ENCODE measurements at regions not wholly inside any gene's neighbourhood (a gene's known extent, or its start where the extent isn't known, plus 50 kb on each side); places are given as distances from the start of the nearest gene placed in this dataset.

- no peak overlapping the region for H3K27ac ChIP-seq (ENCODE audit: low read length)
- no peaks in the 10 kb centered on the region; the same call in 1 of the 2 replicates for H4K20me1 ChIP-seq (ENCODE audit: insufficient read depth, low read length)
- H3K27me3 ChIP-seq (ENCODE audit: low read depth, low read length) = peaks cover 74% of the 10 kb centered on the region
- no peak overlapping the region for H2AFZ ChIP-seq (ENCODE audit: low read depth, low read length)
- H3K4me3 ChIP-seq (ENCODE audit: low read length) = no peak overlapping the region
- H3K79me2 ChIP-seq (ENCODE audit: low read length) = no peaks in the 10 kb centered on the region
- no peaks in the 10 kb centered on the region for H3K4me1 ChIP-seq (ENCODE audit: low read length)
- TF ChIP-seq CTCF (IDR thresholded peaks at IDR 0.05; ENCODE audit: low read depth, low read length) (no peak), EZH2phosphoT487 (IDR thresholded peaks at IDR 0.05; ENCODE audit: low read depth) (no peak)
- H3K9ac ChIP-seq (ENCODE audit: low read length) = no peak overlapping the region
- H3K9me3 ChIP-seq (ENCODE audit: insufficient read depth, low read length) = no peaks in the 10 kb centered on the region
- no peak overlapping the region for H3K4me2 ChIP-seq (ENCODE audit: low read length)
- no peaks in the 10 kb centered on the region for H3K36me3 ChIP-seq (replicated peaks; ENCODE audit: low read depth, low read length)
Measured at GRCh38 chr20:58022711-58023110, 205.7 kb downstream of the ANKRD60 start.

- H2AFZ ChIP-seq (ENCODE audit: low read depth, low read length) = no peak overlapping the region
- no peak overlapping the region for H3K4me3 ChIP-seq (ENCODE audit: low read length)
- no peaks in the 10 kb centered on the region for H3K79me2 ChIP-seq (ENCODE audit: low read length)
- no peaks in the 10 kb centered on the region; the same call in 1 of the 2 replicates for H4K20me1 ChIP-seq (ENCODE audit: insufficient read depth, low read length)
- no peak overlapping the region for H3K27ac ChIP-seq (ENCODE audit: low read length)
- H3K27me3 ChIP-seq (ENCODE audit: low read depth, low read length) = peaks cover 78% of the 10 kb centered on the region
- H3K9ac ChIP-seq (ENCODE audit: low read length) = no peak overlapping the region
- no peaks in the 10 kb centered on the region for H3K9me3 ChIP-seq (ENCODE audit: insufficient read depth, low read length)
- H3K36me3 ChIP-seq (replicated peaks; ENCODE audit: low read depth, low read length) = no peaks in the 10 kb centered on the region
- H3K4me1 ChIP-seq (ENCODE audit: low read length) = no peaks in the 10 kb centered on the region
- TF ChIP-seq CTCF (IDR thresholded peaks at IDR 0.05; ENCODE audit: low read depth, low read length) = no peak
- TF ChIP-seq EZH2phosphoT487 (IDR thresholded peaks at IDR 0.05; ENCODE audit: low read depth) = no peak
- H3K4me2 ChIP-seq (ENCODE audit: low read length) = no peak overlapping the region
Measured at GRCh38 chr20:58021481-58021880, 207.0 kb downstream of the ANKRD60 start.

GRCh38 chr20:58020656-58021454, 207.6 kb downstream of the ANKRD60 start:
- H3K4me3 ChIP-seq (ENCODE audit: low read length) = no peak overlapping the region
- peaks cover 79% of the 10 kb centered on the region for H3K27me3 ChIP-seq (ENCODE audit: low read depth, low read length)
- no peak overlapping the region for H3K9ac ChIP-seq (ENCODE audit: low read length)
- H3K4me1 ChIP-seq (ENCODE audit: low read length) = no peaks in the 10 kb centered on the region
- no peaks in the 10 kb centered on the region for H3K79me2 ChIP-seq (ENCODE audit: low read length)
- TF ChIP-seq CTCF (IDR thresholded peaks at IDR 0.05; ENCODE audit: low read depth, low read length) = no peak
- no peak for TF ChIP-seq EZH2phosphoT487 (IDR thresholded peaks at IDR 0.05; ENCODE audit: low read depth)
- H2AFZ ChIP-seq (ENCODE audit: low read depth, low read length) = no peak overlapping the region
- H4K20me1 ChIP-seq (ENCODE audit: insufficient read depth, low read length) = no peaks in the 10 kb centered on the region; the same call in 1 of the 2 replicates
- H3K4me2 ChIP-seq (ENCODE audit: low read length) = no peak overlapping the region
- no peaks in the 10 kb centered on the region for H3K36me3 ChIP-seq (replicated peaks; ENCODE audit: low read depth, low read length)
- H3K9me3 ChIP-seq (ENCODE audit: insufficient read depth, low read length) = no peaks in the 10 kb centered on the region
- H3K27ac ChIP-seq (ENCODE audit: low read length) = no peak overlapping the region

DNA sequence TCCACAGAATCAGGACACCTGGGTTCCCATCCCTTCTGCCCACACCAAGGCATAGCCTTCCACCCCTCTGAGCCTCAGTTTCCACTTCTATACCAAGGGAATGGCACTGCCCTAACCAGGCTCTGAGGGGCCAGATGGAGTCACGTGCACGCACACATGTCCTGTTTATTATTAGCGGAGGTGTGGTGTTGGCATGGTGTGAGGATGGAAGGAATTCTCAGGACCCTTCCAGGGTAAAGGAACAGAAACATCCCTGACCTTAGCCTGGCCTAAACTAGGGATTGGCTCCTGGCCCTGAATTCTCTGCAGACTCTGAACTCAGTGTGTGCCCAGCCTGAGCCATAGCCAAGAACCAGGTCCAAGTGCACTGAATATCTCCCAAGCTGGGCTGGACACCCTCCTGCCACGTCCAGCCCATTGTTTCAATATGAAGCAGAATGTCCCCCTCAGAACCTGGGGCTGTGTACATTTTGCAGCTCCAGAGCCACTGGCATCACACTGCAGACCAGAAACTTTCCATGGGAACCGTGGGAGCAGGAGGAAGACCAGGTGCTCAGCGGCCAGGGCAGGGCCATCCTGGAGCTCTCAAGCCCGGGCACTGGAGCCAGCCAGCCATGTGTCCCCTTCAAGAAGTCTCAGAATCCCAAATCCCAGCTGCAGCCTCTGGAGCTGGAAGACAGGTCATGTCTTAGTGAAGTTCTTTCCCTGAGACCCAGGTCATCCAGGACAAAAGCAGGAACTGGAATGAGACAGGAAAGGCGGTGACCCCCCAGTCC, 208.4 kb downstream of the ANKRD60 start:
- Histone ChIP-seq H2AFZ (ENCODE audit: low read depth, low read length) (no peak overlapping the region), H3K36me3 (replicated peaks; ENCODE audit: low read depth, low read length) (no peaks in the 10 kb centered on the region), H3K27ac (ENCODE audit: low read length) (no peak overlapping the region), H3K9me3 (ENCODE audit: insufficient read depth, low read length) (no peaks in the 10 kb centered on the region), H3K27me3 (ENCODE audit: low read depth, low read length) (peaks cover 83% of the 10 kb centered on the region), H3K4me2 (ENCODE audit: low read length) (no peak overlapping the region), H3K79me2 (ENCODE audit: low read length) (no peaks in the 10 kb centered on the region), H3K4me3 (ENCODE audit: low read length) (no peak overlapping the region), H4K20me1 (ENCODE audit: insufficient read depth, low read length) (no peaks in the 10 kb centered on the region; the same call in 1 of the 2 replicates), H3K4me1 (ENCODE audit: low read length) (no peaks in the 10 kb centered on the region), H3K9ac (ENCODE audit: low read length) (no peak overlapping the region)
- TF ChIP-seq CTCF (IDR thresholded peaks at IDR 0.05; ENCODE audit: low read depth, low read length) = no peak
